Naive thymus-derived CD8-positive, alpha-beta T cell (primary cell): ENCODE measurements at regions not wholly inside any gene's neighbourhood (a gene's known extent, or its start where the extent isn't known, plus 50 kb on each side); places are given as distances from the start of the nearest gene placed in this dataset.
A peak's percentile ranks its signal among the peaks of the same experiment; 100 is the strongest.
"Not testable (repeated sequence)": the region's sequence is repeated elsewhere in the genome, so short reads cannot be mapped to it uniquely, and the experiment has no call there.

ENCODE experiments used
- ATAC-seq, 2 donors: fragments of 150-1000 bp; cut with Tn5 transposase in 1 of 2; sonication (Bioruptor Pico), chemical (Tn5 transposase) in 1 of 2; 1 replicate in 1 of 2; 2 replicates in 1 of 2; pipeline ENCODE4 v1.10.0; 2021; ENCODE audit warnings: mild to moderate bottlenecking in 2 of 2, moderate library complexity in 2 of 2
- POLR2A ChIA-PET: fragments of 350-600 bp; sonication (Branson Sonifier 250); formaldehyde crosslinking; loops from one replicate; lab custom pipeline; 2021; ENCODE audit warnings: antibody characterized with exemption; lab: Charles Lee
- DNase-seq, 10 donors: peaks; one replicate each; pipeline versions ENCODE4 v3.0.0 to v3.0.0-alpha.2; 2020 to 2022
- H3K27ac Mint-ChIP-seq, 10 donors: one replicate each; pipeline ENCODE4 v1.8.0; 2020 to 2022; ENCODE audit warnings: mild to moderate bottlenecking in 10 of 10, mixed read lengths in 10 of 10, moderate library complexity in 4 of 10, inconsistent platforms in 1 of 10
- H3K27me3 Mint-ChIP-seq, 5 donors: one replicate each; pipeline ENCODE4 v1.8.0; 2021 to 2022; ENCODE audit warnings: mixed read lengths in 5 of 5
- H3K36me3 Mint-ChIP-seq, 3 donors: one replicate each; pipeline ENCODE4 v1.8.0; 2020 to 2022; ENCODE audit warnings: mixed read lengths in 3 of 3, mild to moderate bottlenecking in 2 of 3, inconsistent platforms in 1 of 3
- H3K4me1 Mint-ChIP-seq, 4 donors: one replicate each; pipeline ENCODE4 v1.8.0; 2021 to 2022; ENCODE audit warnings: mixed read lengths in 4 of 4
- H3K4me3 Mint-ChIP-seq, 10 donors: one replicate each; pipeline ENCODE4 v1.8.0; 2020 to 2022; ENCODE audit warnings: mild to moderate bottlenecking in 10 of 10, mixed read lengths in 10 of 10, moderate library complexity in 6 of 10, inconsistent platforms in 1 of 10
- H3K9me3 Mint-ChIP-seq, 9 donors: one replicate each; pipeline ENCODE4 v1.8.0; 2020 to 2022; ENCODE audit warnings: mixed read lengths in 9 of 9, mild to moderate bottlenecking in 3 of 9, inconsistent platforms in 1 of 9, moderate library complexity in 1 of 9

GRCh38 chr6:86392850-86393249, 544.5 kb upstream of the HTR1E start:
- POLR2A ChIA-PET, ATAC-seq, H3K4me3 Mint-ChIP-seq, H3K27ac Mint-ChIP-seq, H3K4me1 Mint-ChIP-seq, H3K27me3 Mint-ChIP-seq, DNase-seq: not testable (repeated sequence)
- Mint-ChIP-seq H3K9me3 (peaks cover 0 to 24% (median 13%) of the 10 kb centered on the region in 9 donors), H3K36me3 (peaks cover 0 to 10% (median 0%) of the 10 kb centered on the region in 3 donors)

DNA sequence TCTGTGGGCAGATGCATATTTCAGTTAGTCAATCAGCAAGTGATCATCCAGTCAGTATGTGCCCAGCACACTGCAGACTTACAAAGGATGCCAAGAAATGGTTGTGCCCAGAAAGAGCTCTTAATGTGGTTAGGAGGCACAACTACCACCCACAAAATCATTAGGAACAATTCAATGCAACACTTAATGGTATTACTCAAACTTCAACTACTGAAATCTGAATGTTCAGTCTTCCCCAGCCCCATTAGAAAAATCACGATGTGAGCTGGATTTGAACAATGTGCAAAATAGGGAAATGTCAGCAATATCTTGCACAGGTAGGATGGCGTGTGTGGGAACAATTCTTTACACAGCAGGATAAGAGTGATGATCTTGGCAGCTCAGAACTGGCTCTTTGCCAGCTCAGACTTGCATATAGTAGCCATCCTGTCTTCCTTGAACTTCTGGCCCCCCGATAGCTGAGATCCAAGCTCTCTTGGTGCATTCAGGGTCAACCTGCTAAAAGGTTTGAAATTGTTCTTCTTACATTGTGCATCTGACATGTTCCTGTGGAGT, 556.7 kb upstream of the HTR1E start:
- no peaks in the 10 kb centered on the region for H3K4me1 Mint-ChIP-seq
- DNase-seq (no peak), ATAC-seq (no peak)
- peaks cover 0 to 6% (median 1%) of the 10 kb centered on the region in 3 donors for H3K36me3 Mint-ChIP-seq
- no peaks in the 10 kb centered on the region for H3K27me3 Mint-ChIP-seq
- H3K9me3 Mint-ChIP-seq, result peaks cover 0 to 16% (median 4%) of the 10 kb centered on the region in 9 donors
- no peak overlapping the region for H3K4me3 Mint-ChIP-seq
- H3K27ac Mint-ChIP-seq, result no peak overlapping the region
- POLR2A ChIA-PET, result no interaction called here

GRCh38 chr6:86357877-86358276, 579.5 kb upstream of the HTR1E start:
- no peak for ATAC-seq
- Mint-ChIP-seq H3K27me3 (no peaks in the 10 kb centered on the region), H3K4me3 (no peak overlapping the region), H3K36me3 (no peaks in the 10 kb centered on the region), H3K27ac (no peak overlapping the region), H3K4me1 (no peaks in the 10 kb centered on the region), H3K9me3 (peaks cover 0 to 23% (median 2%) of the 10 kb centered on the region in 9 donors)
- DNase-seq, result no peak
- POLR2A ChIA-PET, result no interaction called here

GRCh38 chr6:86355271-86355670, 582.1 kb upstream of the HTR1E start:
- Mint-ChIP-seq H3K9me3 (peaks cover 0 to 13% (median 4%) of the 10 kb centered on the region in 9 donors), H3K27ac (no peak overlapping the region), H3K36me3 (no peaks in the 10 kb centered on the region), H3K27me3 (no peaks in the 10 kb centered on the region), H3K4me1 (no peaks in the 10 kb centered on the region), H3K4me3 (no peak overlapping the region)
- ATAC-seq (no peak), DNase-seq (no peak)
- POLR2A ChIA-PET, result no interaction called here

- DNase-seq, result no peak
- no peaks in the 10 kb centered on the region for H3K36me3 Mint-ChIP-seq
- H3K27me3 Mint-ChIP-seq, result no peaks in the 10 kb centered on the region
Observed at GRCh38 chr6:86331919-86332318, 605.4 kb upstream of the HTR1E start.

GRCh38 chr6:86331265-86331840, 606.0 kb upstream of the HTR1E start:
- no peak for ATAC-seq
- no peaks in the 10 kb centered on the region for H3K27me3 Mint-ChIP-seq
- DNase-seq, result no peak
- no peak overlapping the region for H3K4me3 Mint-ChIP-seq
- H3K36me3 Mint-ChIP-seq, result no peaks in the 10 kb centered on the region
- no peak overlapping the region for H3K27ac Mint-ChIP-seq
- peaks cover 0 to 14% (median 5%) of the 10 kb centered on the region in 9 donors for H3K9me3 Mint-ChIP-seq
- H3K4me1 Mint-ChIP-seq, result no peaks in the 10 kb centered on the region
- POLR2A ChIA-PET, result no interaction called here

More at GRCh38 chr6:86331919-86332318, 605.4 kb upstream of the HTR1E start:
- Mint-ChIP-seq H3K27ac (no peak overlapping the region), H3K9me3 (peaks cover 0 to 10% (median 3%) of the 10 kb centered on the region in 9 donors), H3K4me3 (no peak overlapping the region), H3K4me1 (no peaks in the 10 kb centered on the region)
- no peak for ATAC-seq
- POLR2A ChIA-PET, result no interaction called here

GRCh38 chr6:86306210-86306609, 631.1 kb upstream of the HTR1E start:
- POLR2A ChIA-PET, result no interaction called here
- Mint-ChIP-seq H3K4me1 (no peaks in the 10 kb centered on the region), H3K4me3 (no peak overlapping the region), H3K27me3 (peaks cover 0 to 1% (median 0%) of the 10 kb centered on the region in 5 donors), H3K27ac (no peak overlapping the region), H3K9me3 (peaks cover 0 to 42% (median 15%) of the 10 kb centered on the region in 9 donors), H3K36me3 (peaks cover 0 to 15% (median 0%) of the 10 kb centered on the region in 3 donors)
- no peak for DNase-seq
- ATAC-seq, result no peak

GRCh38 chr6:86285876-86286275, 643.2 kb upstream of the SYNCRIP start:
- Mint-ChIP-seq H3K36me3 (peaks cover 0 to 4% (median 0%) of the 10 kb centered on the region in 3 donors), H3K9me3 (peaks cover 0 to 27% (median 11%) of the 10 kb centered on the region in 9 donors), H3K4me1 (no peaks in the 10 kb centered on the region), H3K27ac (no peak overlapping the region), H3K27me3 (no peaks in the 10 kb centered on the region), H3K4me3 (no peak overlapping the region)
- ATAC-seq, result no peak
- POLR2A ChIA-PET, result no interaction called here
- no peak for DNase-seq

- H3K27ac Mint-ChIP-seq, H3K27me3 Mint-ChIP-seq, POLR2A ChIA-PET: not testable (repeated sequence)
Observed at GRCh38 chr6:86284809-86285480, 642.3 kb upstream of the SYNCRIP start.

GRCh38 chr6:86283596-86283995, 640.9 kb upstream of the SYNCRIP start:
- H3K27me3 Mint-ChIP-seq, H3K4me3 Mint-ChIP-seq, POLR2A ChIA-PET, H3K27ac Mint-ChIP-seq, H3K4me1 Mint-ChIP-seq, ATAC-seq, H3K36me3 Mint-ChIP-seq: not testable (repeated sequence)
- peaks cover 0 to 31% (median 14%) of the 10 kb centered on the region in 9 donors for H3K9me3 Mint-ChIP-seq
- peak in 1 of 10 donors; percentile 19 for DNase-seq

More at GRCh38 chr6:86284809-86285480, 642.3 kb upstream of the SYNCRIP start:
- not testable (repeated sequence) for H3K4me3 Mint-ChIP-seq, H3K36me3 Mint-ChIP-seq, H3K4me1 Mint-ChIP-seq, ATAC-seq
- peaks cover 0 to 31% (median 14%) of the 10 kb centered on the region in 9 donors for H3K9me3 Mint-ChIP-seq
- peak in 1 of 10 donors; percentile 31 for DNase-seq

DNA sequence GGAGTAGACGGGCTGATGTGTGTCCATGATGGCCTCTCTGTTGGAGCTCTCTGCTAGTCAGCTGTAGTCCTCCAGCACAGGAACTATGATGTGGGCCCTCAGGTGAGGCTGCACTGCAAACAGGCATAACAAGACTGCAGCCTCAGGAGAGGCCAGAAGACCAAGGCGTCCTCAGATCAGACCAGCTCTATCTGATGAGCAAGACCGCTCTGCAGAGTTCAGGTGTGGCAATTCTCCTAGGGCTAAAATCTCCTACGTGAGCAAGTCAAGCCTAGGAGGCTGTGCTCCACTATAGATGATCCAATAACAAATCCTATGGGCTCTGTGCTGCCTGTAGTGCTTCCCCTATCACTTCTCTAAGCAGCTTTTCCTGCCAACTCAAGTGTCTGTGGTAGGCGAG, 633.4 kb upstream of the SYNCRIP start:
- Mint-ChIP-seq H3K4me3 (no peak overlapping the region), H3K27me3 (peaks cover 0 to 2% (median 0%) of the 10 kb centered on the region in 5 donors), H3K9me3 (peaks cover 0 to 19% (median 9%) of the 10 kb centered on the region in 9 donors), H3K36me3 (no peaks in the 10 kb centered on the region), H3K27ac (no peak overlapping the region), H3K4me1 (peaks cover 0 to 2% (median 0%) of the 10 kb centered on the region in 4 donors)
- POLR2A ChIA-PET, result no interaction called here
- DNase-seq, result peak in 1 of 10 donors; percentile 58
- no peak for ATAC-seq

DNA sequence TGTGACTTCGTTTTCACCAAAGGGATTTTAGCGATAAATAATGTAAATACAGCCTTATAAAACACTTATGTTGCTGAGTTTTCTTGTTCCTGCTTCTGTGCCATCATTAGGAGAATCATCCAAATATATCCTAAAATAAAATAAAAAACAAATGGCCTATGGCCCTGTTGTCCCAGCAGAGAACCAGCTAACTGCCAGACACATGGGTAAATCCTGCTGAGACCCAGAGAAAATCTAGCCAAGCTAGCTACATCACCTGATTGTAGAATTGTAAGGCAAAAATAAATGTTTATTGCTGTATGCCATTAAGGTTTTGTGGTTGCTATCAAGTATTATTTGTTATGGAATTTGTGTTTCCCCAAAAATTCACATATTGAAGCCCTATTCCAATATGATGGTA, 631.2 kb upstream of the SYNCRIP start:
- ATAC-seq (no peak), DNase-seq (no peak)
- Mint-ChIP-seq H3K9me3 (peaks cover 0 to 18% (median 5%) of the 10 kb centered on the region in 9 donors), H3K27me3 (peaks cover 0 to 3% (median 0%) of the 10 kb centered on the region in 5 donors), H3K36me3 (no peaks in the 10 kb centered on the region), H3K4me3 (no peak overlapping the region), H3K4me1 (peaks cover 0 to 2% (median 0%) of the 10 kb centered on the region in 4 donors), H3K27ac (no peak overlapping the region)
- POLR2A ChIA-PET, result no interaction called here

- DNase-seq, result no peak
- Mint-ChIP-seq H3K36me3 (no peaks in the 10 kb centered on the region), H3K27ac (no peak overlapping the region), H3K27me3 (peaks cover 0 to 1% (median 0%) of the 10 kb centered on the region in 5 donors), H3K9me3 (peaks cover under 1 to 10% (median 6%) of the 10 kb centered on the region in 9 donors), H3K4me1 (no peaks in the 10 kb centered on the region), H3K4me3 (no peak overlapping the region)
- POLR2A ChIA-PET, result no interaction called here
- ATAC-seq, result no peak
Observed at GRCh38 chr6:86256615-86257187, 614.0 kb upstream of the SYNCRIP start.
